IPS-18a (cell line): ENCODE measurements at regions not wholly inside any gene's neighbourhood (a gene's known extent, or its start where the extent isn't known, plus 50 kb on each side); places are given as distances from the start of the nearest gene placed in this dataset.

Experiments
- H3K27ac ChIP-seq: one replicate; pipeline ENCODE4 v1.5.1; 2013; ENCODE audit warnings: low read length
- H3K27me3 ChIP-seq: one replicate; pipeline ENCODE4 v1.6.1; 2013; ENCODE audit warnings: mild to moderate bottlenecking, low read length; ENCODE audit not compliant: control insufficient read depth, insufficient read depth
- H3K36me3 ChIP-seq: one replicate; pipeline ENCODE4 v1.6.1; 2013; ENCODE audit warnings: low read depth, low read length; ENCODE audit not compliant: control insufficient read depth
- H3K4me1 ChIP-seq: one replicate; pipeline ENCODE4 v1.6.1; 2013; ENCODE audit warnings: low read depth, low read length; ENCODE audit not compliant: control insufficient read depth
- H3K4me3 ChIP-seq: one replicate; pipeline ENCODE4 v1.5.1; 2013; ENCODE audit warnings: low read length
- H3K9ac ChIP-seq: one replicate; pipeline ENCODE4 v1.6.1; 2013; ENCODE audit warnings: mild to moderate bottlenecking, low read length, moderate library complexity
- H3K9me3 ChIP-seq: one replicate; pipeline ENCODE4 v1.6.1; 2013; ENCODE audit warnings: low read depth, low read length; ENCODE audit not compliant: control insufficient read depth

- H3K9me3 ChIP-seq = no peaks in the 10 kb centered on the region
- no peaks in the 10 kb centered on the region for H3K36me3 ChIP-seq
- no peak overlapping the region for H3K27ac ChIP-seq
- H3K9ac ChIP-seq = no peak overlapping the region
- peaks cover 25% of the 10 kb centered on the region for H3K4me1 ChIP-seq
- H3K4me3 ChIP-seq = no peak overlapping the region
- H3K27me3 ChIP-seq = no peaks in the 10 kb centered on the region
These were observed 203.0 kb upstream of the GPR26 start for GRCh38 chr10:123463181-123463580.

GRCh38 chr10:123463698-123464097 lies 202.5 kb upstream of the GPR26 start:
- no peak overlapping the region for H3K4me3 ChIP-seq
- no peaks in the 10 kb centered on the region for H3K36me3 ChIP-seq
- peaks cover 21% of the 10 kb centered on the region for H3K4me1 ChIP-seq
- H3K9ac ChIP-seq = no peak overlapping the region
- H3K9me3 ChIP-seq = no peaks in the 10 kb centered on the region
- H3K27ac ChIP-seq = no peak overlapping the region
- H3K27me3 ChIP-seq = no peaks in the 10 kb centered on the region

- Histone ChIP-seq H3K9me3 (no peaks in the 10 kb centered on the region), H3K36me3 (no peaks in the 10 kb centered on the region), H3K9ac (no peak overlapping the region), H3K4me1 (peaks cover 11% of the 10 kb centered on the region), H3K27me3 (no peaks in the 10 kb centered on the region), H3K27ac (no peak overlapping the region), H3K4me3 (no peak overlapping the region)
These were observed 201.5 kb upstream of the GPR26 start for GRCh38 chr10:123464430-123465323.

- Histone ChIP-seq H3K27ac (no peak overlapping the region), H3K4me1 (peaks cover 17% of the 10 kb centered on the region), H3K4me3 (no peak overlapping the region), H3K9me3 (no peaks in the 10 kb centered on the region), H3K27me3 (no peaks in the 10 kb centered on the region), H3K36me3 (no peaks in the 10 kb centered on the region), H3K9ac (no peak overlapping the region)
These were observed 195.7 kb upstream of the GPR26 start for GRCh38 chr10:123470336-123470921.

- H3K36me3 ChIP-seq = no peaks in the 10 kb centered on the region
- peaks cover 23% of the 10 kb centered on the region for H3K4me1 ChIP-seq
- H3K27me3 ChIP-seq = no peaks in the 10 kb centered on the region
- no peak overlapping the region for H3K9ac ChIP-seq
- no peaks in the 10 kb centered on the region for H3K9me3 ChIP-seq
- no peak overlapping the region for H3K27ac ChIP-seq
- no peak overlapping the region for H3K4me3 ChIP-seq
These were observed 194.3 kb upstream of the GPR26 start for GRCh38 chr10:123471811-123472210.

- no peak overlapping the region for H3K27ac ChIP-seq
- H3K4me1 ChIP-seq = peaks cover 23% of the 10 kb centered on the region
- H3K36me3 ChIP-seq = no peaks in the 10 kb centered on the region
- no peaks in the 10 kb centered on the region for H3K9me3 ChIP-seq
- no peak overlapping the region for H3K4me3 ChIP-seq
- no peaks in the 10 kb centered on the region for H3K27me3 ChIP-seq
- H3K9ac ChIP-seq = no peak overlapping the region
These were observed 193.5 kb upstream of the GPR26 start for GRCh38 chr10:123472606-123473005.

- H3K4me3 ChIP-seq = no peak overlapping the region
- no peaks in the 10 kb centered on the region for H3K27me3 ChIP-seq
- H3K27ac ChIP-seq = no peak overlapping the region
- no peaks in the 10 kb centered on the region for H3K9me3 ChIP-seq
- H3K36me3 ChIP-seq = no peaks in the 10 kb centered on the region
- no peak overlapping the region for H3K9ac ChIP-seq
- peaks cover 28% of the 10 kb centered on the region for H3K4me1 ChIP-seq
These were observed 191.5 kb upstream of the GPR26 start for GRCh38 chr10:123474700-123475099.

- Histone ChIP-seq H3K4me1 (peaks cover 21% of the 10 kb centered on the region), H3K27me3 (no peaks in the 10 kb centered on the region), H3K9ac (no peak overlapping the region), H3K4me3 (no peak overlapping the region), H3K27ac (no peak overlapping the region), H3K9me3 (no peaks in the 10 kb centered on the region), H3K36me3 (no peaks in the 10 kb centered on the region)
These were observed 190.7 kb upstream of the GPR26 start for GRCh38 chr10:123475466-123475865.

- Histone ChIP-seq H3K4me3 (no peak overlapping the region), H3K27me3 (no peaks in the 10 kb centered on the region), H3K27ac (no peak overlapping the region), H3K4me1 (peaks cover 10% of the 10 kb centered on the region), H3K9ac (no peak overlapping the region), H3K36me3 (no peaks in the 10 kb centered on the region), H3K9me3 (no peaks in the 10 kb centered on the region)
These were observed 188.0 kb upstream of the GPR26 start for GRCh38 chr10:123478116-123478515.

- Histone ChIP-seq H3K9me3 (no peaks in the 10 kb centered on the region), H3K36me3 (no peaks in the 10 kb centered on the region), H3K4me1 (peaks cover 10% of the 10 kb centered on the region), H3K4me3 (no peak overlapping the region), H3K9ac (no peak overlapping the region), H3K27ac (no peak overlapping the region), H3K27me3 (no peaks in the 10 kb centered on the region)
These were observed 186.5 kb upstream of the GPR26 start for GRCh38 chr10:123479640-123480039.

- Histone ChIP-seq H3K4me1 (peaks cover 10% of the 10 kb centered on the region), H3K36me3 (no peaks in the 10 kb centered on the region), H3K27ac (no peak overlapping the region), H3K4me3 (no peak overlapping the region), H3K27me3 (no peaks in the 10 kb centered on the region), H3K9ac (no peak overlapping the region), H3K9me3 (no peaks in the 10 kb centered on the region)
These were observed 185.8 kb upstream of the GPR26 start for GRCh38 chr10:123480344-123480743.

- no peak overlapping the region for H3K4me3 ChIP-seq
- H3K36me3 ChIP-seq = no peaks in the 10 kb centered on the region
- H3K9me3 ChIP-seq = no peaks in the 10 kb centered on the region
- H3K4me1 ChIP-seq = peaks cover 7% of the 10 kb centered on the region
- no peaks in the 10 kb centered on the region for H3K27me3 ChIP-seq
- H3K9ac ChIP-seq = no peak overlapping the region
- no peak overlapping the region for H3K27ac ChIP-seq
These were observed 185.3 kb upstream of the GPR26 start for GRCh38 chr10:123480845-123481244.
